GM19395 (cell line): ENCODE measurements at regions not wholly inside any gene's neighbourhood (a gene's known extent, or its start where the extent isn't known, plus 50 kb on each side); places are given as distances from the start of the nearest gene placed in this dataset.
A peak's percentile ranks its signal among the peaks of the same experiment; 100 is the strongest.
"Not testable (repeated sequence)": the region's sequence is repeated elsewhere in the genome, so short reads cannot be mapped to it uniquely, and the experiment has no call there.

Experiments
- ATAC-seq: cut with Tn5 transposase; IDR thresholded peaks from one replicate; pipeline ENCODE4 v1.9.1; 2021; ENCODE audit warnings: mild to moderate bottlenecking, moderate library complexity; ENCODE audit not compliant: unreplicated experiment

- no peak for ATAC-seq
Measured at GRCh38 chr9:104980039-104980654, 52.2 kb upstream of the ABCA1 start.

GRCh38 chr9:104981543-104982129, 53.7 kb upstream of the ABCA1 start:
- ATAC-seq, result no peak

GRCh38 chr9:104982543-104982942, 54.6 kb upstream of the ABCA1 start:
- no peak for ATAC-seq

DNA sequence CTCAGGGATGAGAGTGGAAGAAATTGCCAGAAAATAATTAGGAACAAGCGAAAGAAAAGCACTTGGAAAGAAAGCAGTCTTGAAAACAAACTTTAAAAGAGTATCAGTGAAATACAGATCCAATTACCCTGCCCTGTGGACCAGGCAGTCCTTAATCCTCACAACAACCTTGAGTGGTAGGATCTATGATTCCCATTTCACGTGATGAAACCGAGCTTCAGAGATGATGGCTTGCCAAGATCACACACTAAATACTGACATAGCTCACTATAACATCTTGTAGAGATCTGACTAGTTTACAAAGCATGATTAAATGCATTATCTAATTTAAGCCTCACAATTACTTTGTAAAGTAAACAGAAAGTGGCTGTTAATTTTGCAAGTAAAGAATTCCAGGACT, 55.5 kb upstream of the ABCA1 start:
- no peak for ATAC-seq

DNA sequence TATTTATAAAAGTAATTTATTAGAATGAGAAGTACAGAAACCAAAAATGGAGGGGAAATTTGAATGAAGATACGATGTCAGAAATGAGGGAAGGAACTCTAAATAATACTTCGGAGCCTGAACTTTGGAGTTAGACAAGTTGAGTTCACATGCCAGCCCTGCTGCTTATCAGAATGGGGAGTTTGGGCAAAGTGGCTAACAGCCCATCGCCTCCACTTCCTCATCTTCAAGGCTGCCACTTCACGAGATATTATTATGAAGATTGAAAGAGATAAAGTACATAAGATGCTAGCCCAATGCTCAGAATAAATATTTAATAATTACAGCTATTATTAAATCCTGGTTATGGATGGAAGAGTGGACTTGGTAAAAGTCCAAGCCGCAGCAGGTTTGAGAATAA, 56.2 kb upstream of the ABCA1 start:
- no peak for ATAC-seq

- ATAC-seq, result no peak
Measured at GRCh38 chr9:104984542-104984941, 56.6 kb upstream of the ABCA1 start.

DNA sequence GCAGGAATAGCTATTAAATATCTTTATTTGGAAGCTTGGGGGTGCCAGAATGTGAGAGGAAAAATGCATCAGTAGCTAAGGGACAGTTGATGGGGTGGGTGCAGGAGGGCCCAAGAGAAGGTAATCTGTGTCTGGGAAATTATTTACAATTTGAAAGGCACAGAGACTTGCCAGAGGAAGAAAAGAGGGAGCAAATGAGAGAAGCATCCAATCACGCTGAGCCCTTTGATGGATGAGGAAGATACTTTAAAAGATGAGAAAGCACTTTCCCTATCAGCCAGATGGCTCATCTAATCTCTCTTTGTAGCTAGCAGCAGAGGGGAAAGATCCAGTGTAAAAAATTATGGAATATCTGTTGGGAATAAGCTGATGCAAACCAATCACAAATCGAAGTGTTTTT, 57.0 kb upstream of the ABCA1 start:
- ATAC-seq, result no peak

GRCh38 chr9:104986096-104986495, 58.1 kb upstream of the ABCA1 start:
- no peak for ATAC-seq

DNA sequence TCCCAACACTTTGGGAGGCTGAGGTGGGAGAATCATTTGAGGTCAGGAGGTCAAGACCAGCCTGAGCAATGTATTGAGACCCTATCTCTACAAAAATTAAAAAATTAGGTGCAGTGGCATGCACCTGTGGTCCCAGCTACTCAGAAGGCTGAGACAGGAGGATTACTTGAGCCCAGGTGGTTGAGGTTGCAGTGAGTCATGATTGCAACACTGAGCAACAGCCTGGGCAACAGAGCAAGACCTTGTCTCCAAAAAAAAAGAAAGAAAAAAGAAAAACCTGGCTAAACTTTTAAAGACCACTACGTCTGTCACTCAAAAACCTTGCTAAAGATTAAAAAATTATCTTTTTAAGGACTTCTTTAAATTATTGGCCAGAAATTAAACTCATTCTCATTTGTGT, 59.8 kb upstream of the ABCA1 start:
- ATAC-seq, result no peak

GRCh38 chr9:104988539-104988938, 60.6 kb upstream of the ABCA1 start:
- ATAC-seq, result no peak

DNA sequence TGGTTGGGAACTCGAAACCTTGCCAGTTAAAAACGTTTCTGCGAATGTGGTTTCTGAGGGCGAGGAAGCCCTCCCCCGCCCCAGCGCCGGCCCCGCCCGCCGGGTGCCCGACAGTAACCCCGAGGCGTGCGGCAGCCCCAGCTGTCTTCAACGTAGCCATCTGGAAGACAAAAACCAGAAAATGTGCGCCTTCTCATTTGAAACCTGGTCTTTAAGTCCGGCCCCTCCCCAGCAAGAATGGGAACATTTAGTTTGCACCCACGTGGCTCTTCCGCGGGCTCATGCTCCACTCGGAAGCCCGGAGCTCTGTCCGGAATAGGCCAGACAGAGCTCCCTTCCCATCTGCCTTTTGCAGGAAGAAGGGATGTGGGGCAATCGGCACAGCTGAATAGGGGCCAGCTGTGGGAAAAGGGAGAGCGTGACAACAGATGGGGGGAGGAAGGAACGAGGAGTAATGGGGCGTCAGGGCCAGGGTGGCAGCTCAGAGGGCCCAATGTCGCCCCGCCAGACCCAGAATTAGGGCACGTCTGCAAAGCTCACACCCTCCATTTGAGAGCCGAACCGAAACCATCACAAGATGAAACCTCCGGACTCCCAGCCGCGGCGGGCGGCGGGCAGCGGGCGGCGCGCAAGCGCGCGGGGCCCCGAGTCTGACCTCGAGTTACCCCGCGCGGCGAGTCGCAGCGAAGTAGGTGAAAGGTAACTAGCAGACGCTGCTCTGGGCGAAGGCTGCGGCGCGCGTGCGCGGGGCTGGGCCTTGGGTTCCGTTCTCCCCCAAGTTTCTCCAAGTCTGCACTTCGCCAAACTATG, 63.4 kb upstream of the ABCA1 start:
- ATAC-seq, result peak; percentile 88

DNA sequence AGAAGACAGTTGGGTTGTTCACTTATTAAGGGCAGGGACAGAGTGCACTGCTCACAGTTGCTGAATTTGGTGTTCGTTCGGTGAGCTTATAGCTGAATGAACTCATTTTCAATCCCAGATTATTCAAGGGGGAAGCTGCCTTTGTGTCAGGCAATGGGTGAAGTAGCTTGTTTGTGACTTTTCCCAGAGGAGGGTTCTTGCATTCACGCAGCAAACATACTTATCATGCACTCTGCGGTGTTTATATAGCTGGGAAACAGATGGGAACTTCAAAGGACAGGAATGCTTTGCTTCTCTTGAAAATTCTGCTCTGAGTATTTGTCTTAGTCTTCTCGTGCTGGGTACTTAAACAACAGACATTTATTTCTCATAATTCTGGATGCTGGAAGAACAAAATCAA, 64.7 kb upstream of the ABCA1 start:
- no peak for ATAC-seq

DNA sequence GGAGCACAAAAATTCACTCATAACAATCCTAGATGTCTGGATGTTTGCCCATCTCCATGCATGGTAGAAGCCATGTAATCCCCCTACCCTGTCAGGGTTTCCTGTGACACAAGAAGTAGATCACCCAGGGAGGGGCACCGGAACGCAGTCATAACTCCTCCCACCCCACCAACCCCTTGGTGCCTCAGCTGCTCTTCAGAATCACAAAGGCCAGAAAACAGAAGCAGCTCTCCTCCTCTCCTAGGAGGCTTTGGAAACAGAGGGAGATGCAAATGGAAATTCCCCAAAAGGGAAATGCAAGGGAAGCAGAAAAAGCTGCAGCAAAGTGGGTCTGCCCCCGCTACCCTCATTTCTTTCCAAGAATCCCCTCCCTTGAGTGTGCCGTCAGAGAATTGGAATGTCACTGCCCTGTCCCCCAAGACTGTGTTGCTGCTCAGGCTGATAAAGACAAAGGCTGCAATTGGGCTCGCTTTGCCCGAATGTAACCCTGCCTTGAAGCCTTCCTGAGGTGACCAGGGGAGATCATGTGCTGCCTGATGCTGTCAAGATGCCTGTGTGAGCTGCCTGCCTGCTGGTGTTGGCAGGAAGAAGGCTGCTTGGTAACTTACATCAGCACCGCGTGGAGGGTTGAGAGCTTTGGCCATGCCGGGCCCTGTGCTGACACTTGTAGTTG, 65.5 kb upstream of the ABCA1 start:
- no peak for ATAC-seq

DNA sequence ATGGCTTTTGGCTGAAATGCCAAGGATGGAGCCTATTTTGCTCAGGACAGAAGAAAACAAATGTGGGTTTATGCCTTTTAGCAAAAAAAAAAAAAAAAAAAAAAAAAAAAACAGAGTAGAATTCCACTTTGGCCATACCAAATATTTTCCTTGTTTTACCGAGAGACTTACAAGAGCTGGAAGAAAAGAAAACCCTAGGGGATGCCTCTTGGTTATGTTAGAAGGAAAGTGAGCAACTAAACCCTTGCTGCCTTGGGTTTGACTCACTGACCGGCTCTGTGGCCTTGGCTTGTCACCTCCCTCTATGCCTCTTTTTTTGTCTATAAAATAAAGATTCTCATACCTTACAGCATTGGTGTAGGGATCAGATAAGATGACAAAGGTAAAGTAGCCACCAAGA, 69.6 kb upstream of the ABCA1 start:
- no peak for ATAC-seq

DNA sequence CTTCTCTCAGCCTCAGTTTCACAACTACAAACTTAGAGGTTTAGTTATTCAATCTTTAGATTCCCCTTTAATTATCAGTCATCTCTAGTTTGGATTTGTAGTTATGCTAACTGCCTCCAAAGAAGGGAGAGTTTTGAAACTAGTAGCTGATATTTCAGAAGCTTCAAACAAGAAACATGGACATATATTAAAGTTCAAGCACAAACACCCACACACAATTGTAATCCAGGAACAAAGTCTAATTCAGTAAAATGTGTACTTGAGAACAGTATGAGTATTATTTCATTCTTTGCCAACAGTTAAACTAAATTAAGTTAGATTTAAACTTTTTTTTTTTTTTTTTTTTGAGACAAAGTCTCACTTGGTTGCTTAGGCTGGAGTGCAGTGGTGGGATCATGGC, 71.2 kb upstream of the ABCA1 start:
- ATAC-seq, result no peak

DNA sequence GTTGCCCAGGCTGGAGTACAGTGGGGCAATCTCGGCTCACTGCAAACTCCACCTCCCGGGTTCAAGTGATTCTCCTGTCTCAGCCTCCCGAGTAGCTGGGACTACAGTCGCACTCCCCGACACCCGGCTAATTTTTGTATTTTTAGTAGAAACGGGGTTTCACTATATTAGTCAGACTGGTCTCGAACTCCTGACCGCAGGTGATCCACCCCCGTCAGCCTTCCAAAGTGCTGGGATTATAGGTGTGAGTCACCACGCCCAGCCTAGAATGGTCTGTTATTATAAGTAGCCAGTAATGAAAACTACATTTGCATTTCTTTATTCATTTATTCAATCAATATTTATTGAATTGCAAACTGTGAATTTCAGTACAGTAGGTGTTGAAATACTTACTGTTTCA, 72.6 kb upstream of the ABCA1 start:
- ATAC-seq, result not testable (repeated sequence)

- no peak for ATAC-seq
Measured at GRCh38 chr9:105004466-105005090, 76.6 kb upstream of the ABCA1 start.

GRCh38 chr9:105005186-105005585, 77.2 kb upstream of the ABCA1 start:
- no peak for ATAC-seq

DNA sequence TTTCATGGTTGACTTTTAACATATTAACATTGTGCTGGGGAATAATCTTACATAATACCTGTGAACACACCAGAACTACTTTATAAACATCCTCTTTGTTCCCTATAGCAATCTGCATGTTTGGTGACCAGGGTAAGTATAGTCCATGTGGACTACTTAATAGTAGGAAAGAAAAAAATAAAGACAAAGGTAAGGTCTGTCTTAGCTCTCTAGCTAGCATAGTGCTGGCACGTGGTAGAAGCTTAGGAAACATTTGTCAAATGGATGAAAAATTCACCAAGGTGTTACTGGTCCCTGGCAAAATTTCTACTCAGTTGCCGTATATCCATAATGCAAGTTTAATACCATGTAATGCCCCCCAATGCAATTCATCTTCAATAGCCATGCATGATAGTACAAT, 78.6 kb upstream of the ABCA1 start:
- no peak for ATAC-seq

GRCh38 chr9:105007143-105007542, 79.2 kb upstream of the ABCA1 start:
- ATAC-seq, result no peak

GRCh38 chr9:105010089-105010488, 82.1 kb upstream of the ABCA1 start:
- ATAC-seq, result not testable (repeated sequence)
